Keratinocyte (primary cell): ENCODE measurements at regions not wholly inside any gene's neighbourhood (a gene's known extent, or its start where the extent isn't known, plus 50 kb on each side); places are given as distances from the start of the nearest gene placed in this dataset.

Experiments used
- CTCF ChIP-seq, 3 experiments: IDR thresholded peaks in 1 of 3; conservative IDR thresholded peaks in 1 of 3; optimal IDR thresholded peaks in 1 of 3; 2 replicates in 2 of 3; 3 replicates in 1 of 3; pipeline versions ENCODE3 to v1.5.1; 2011; ENCODE audit warnings: low read length in 3 of 3, mild to moderate bottlenecking in 3 of 3, moderate library complexity in 2 of 3, control low read depth in 1 of 3, inconsistent platforms in 1 of 3; ENCODE audit not compliant: insufficient read depth in 2 of 3; ENCODE audit errors: extremely low read depth in 1 of 3
- EZH2 ChIP-seq: IDR thresholded peaks from one replicate; pipeline ENCODE4 v1.6.1; 2012; ENCODE audit warnings: inconsistent platforms, mild to moderate bottlenecking, low read length, moderate library complexity

GRCh38 chr1:38699330-38700076, 160.1 kb downstream of the RRAGC start:
- TF ChIP-seq CTCF (optimal IDR thresholded peaks at IDR 0.05 in 1 of 3, IDR thresholded peaks at IDR 0.05 in 1 of 3, conservative IDR thresholded peaks at IDR 0.05 in 1 of 3; ENCODE audit: extremely low read depth in 1 of 3, insufficient read depth in 2 of 3, low read length in 3 of 3) (no peak), EZH2 (no peak)
